C4-2B (cell line): ENCODE measurements at regions not wholly inside any gene's neighbourhood (a gene's known extent, or its start where the extent isn't known, plus 50 kb on each side); places are given as distances from the start of the nearest gene placed in this dataset.

Experiments used
- H3K27ac ChIP-seq: fragments of 450-650 bp; 2 replicates; pipeline ENCODE4 v1.5.1; 2017
- CTCF ChIP-seq: fragments of 450-650 bp; conservative IDR thresholded peaks from 2 replicates; pipeline ENCODE4 v1.5.1; 2017; ENCODE audit warnings: mild to moderate bottlenecking
- ZFX ChIP-seq: fragments of 450-650 bp; IDR thresholded peaks from 2 replicates; pipeline ENCODE4 v1.6.1; 2017

DNA sequence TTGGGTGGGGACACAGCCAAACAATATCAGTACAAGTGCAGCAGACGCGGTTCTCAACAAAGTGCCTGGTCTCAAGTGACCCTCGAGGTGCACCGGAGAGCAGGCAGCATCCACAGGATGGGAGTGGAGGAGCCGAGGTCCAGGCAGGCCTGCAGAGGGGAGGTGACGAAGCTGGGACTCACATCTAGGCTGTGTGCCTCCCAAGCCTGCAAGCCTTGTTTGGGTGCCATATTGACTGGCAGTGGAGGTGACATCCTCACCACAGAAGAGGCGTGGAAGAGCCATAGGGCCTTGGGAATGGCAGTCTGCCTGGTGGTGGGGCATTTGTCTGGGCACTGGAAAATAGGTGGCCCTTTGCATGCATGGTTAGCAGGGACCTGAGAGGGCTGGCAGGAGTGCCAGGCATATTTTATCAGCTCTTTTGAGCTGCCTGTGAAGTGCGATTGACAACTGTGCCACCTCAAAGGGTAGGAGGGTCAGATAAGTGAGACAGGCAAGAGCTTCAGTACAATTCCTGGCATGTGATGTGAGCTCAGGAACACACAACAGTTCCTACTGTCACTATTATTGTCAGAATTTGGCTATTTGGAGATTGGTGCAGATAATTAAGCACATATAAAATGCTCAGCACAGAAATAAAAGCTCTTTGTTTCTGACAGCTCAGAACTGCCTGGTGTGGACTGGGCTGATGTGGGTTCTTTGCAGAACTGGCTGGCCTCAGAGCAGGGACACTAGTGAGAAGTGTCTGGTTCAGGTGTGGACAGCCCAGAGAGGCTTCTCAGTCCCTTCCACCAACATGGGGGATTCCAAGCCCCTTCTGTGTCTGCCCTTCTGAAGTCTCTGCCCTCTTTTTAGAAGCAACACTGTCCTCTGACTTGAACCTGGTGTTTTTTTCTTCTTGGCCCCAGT is 347.6 kb upstream of the AJAP1 start:
- TF ChIP-seq CTCF (no peak), ZFX (no peak)
- no peak overlapping the region for H3K27ac ChIP-seq

DNA sequence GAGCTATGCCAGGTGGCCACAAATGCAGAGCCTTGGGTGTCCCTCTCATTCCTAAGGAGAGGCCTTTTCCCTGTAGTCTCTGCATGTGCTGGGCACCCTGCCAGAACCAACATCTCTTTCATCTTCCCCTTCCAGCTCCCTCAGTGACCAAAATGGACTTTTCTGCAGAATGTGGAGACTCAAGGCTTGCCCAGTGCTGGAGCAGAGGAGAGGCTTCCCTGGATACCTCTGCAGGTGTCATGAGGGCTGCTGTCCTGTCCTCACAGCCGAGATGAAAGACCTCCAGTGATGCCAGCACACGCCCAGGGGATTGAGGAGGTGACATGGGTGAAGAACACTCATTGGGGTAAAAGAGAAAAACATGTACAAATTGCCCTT is 347.0 kb upstream of the AJAP1 start:
- no peak overlapping the region for H3K27ac ChIP-seq

DNA sequence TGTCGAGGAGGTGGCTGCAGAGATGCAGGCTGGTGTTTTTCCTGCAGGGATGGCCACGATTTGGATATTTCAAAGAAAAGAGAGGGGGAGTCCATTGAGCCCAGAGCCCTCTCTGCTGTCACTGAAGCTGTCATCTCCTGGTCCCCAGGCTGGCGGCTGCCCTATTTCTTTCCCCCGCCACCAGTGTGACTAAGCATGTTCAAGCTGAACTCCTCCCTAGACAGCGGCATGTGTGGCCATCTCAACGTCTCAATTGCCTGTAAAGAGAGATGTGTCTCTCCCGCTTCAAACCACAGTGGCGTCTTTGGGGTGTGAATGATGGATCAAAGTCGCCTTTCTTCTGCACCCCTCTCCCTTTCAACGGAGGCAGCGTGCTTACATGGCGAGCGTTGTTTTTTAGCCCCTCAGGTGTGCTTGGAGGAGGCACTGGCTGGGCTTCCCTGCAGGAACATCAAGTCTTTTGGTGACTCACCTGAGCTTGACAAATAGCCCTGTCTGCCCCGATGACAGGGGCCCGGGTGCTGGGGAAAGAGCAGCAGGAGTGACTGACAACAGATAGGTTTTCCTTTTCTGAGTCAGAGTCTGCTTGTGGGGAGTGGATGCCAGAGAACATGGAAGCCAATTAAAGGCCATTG is 346.4 kb upstream of the AJAP1 start:
- H3K27ac ChIP-seq = no peak overlapping the region

More for the DNA sequence above, 347.0 kb upstream of the AJAP1 start:
- TF ChIP-seq ZFX = no peak
- TF ChIP-seq CTCF = no peak

DNA sequence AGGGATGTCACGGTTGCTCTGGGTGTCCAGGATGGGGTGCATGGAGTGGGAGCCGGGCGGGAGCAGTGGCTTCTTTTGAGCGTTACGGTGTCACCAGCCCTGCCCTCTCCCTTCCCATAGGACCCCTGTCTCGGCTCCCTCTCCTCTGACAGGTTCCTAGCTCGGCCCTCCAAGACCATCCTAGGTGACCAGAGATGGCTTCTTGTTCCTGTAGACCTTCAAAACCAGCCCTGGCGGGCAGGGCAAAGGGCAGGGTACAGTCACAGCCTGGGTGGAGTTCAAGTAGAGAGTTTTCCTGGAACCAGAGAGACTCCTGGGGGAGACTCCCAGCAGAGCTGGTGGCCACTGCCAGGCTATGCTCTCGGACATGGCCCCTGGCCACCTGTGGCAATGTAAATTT is 345.6 kb upstream of the AJAP1 start:
- TF ChIP-seq CTCF = no peak
- no peak overlapping the region for H3K27ac ChIP-seq

More for the DNA sequence above, 346.4 kb upstream of the AJAP1 start:
- TF ChIP-seq CTCF = no peak
- no peak for TF ChIP-seq ZFX

DNA sequence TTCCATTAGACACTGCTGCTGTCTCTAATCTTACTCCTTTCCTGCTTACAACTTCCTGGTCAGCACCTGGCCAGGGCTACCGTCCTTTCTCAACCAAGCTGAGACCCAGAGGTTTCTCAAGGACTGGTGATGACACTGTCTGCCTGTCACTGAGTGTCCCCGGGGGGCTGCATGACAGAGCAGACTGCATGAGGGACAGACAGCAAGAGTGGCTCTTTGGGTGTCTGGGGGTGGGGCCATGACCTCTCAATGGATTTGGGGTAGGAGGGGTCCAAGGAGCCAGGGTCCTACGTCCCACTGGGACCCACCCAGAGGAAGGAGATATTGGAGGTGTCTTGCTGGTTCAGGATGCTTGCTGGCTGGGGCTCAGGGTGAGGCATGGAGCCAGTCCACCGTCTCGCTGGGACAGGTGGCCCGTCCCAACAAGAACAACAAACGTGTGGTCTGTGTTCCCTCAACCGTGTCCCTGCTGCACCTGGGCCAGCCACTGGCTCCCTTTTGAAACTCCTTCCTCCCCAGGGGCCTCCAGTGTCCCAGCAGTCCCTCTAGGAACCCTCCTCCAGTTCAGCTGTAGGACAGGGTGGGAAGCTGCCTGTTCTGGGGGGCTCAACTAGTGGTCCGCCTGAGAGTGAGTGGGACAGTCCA is 344.6 kb upstream of the AJAP1 start:
- no peak for TF ChIP-seq CTCF
- no peak for TF ChIP-seq ZFX
- no peak overlapping the region for H3K27ac ChIP-seq

- no peak overlapping the region for H3K27ac ChIP-seq
- TF ChIP-seq ZFX (no peak), CTCF (no peak)
Measured at GRCh38 chr1:4310396-4310923, 343.9 kb upstream of the AJAP1 start.

- H3K27ac ChIP-seq = no peak overlapping the region
- no peak for TF ChIP-seq CTCF
- TF ChIP-seq ZFX = no peak
Measured at GRCh38 chr1:4312024-4312423, 342.4 kb upstream of the AJAP1 start.
